Activated naive CD4-positive, alpha-beta T cell treated with anti-CD3 and anti-CD28 coated beads, Interleukin-2, amount 50 U/mL, for 16 hours (primary cell): ENCODE measurements at regions not wholly inside any gene's neighbourhood (a gene's known extent, or its start where the extent isn't known, plus 50 kb on each side); places are given as distances from the start of the nearest gene placed in this dataset.
A peak's percentile ranks its signal among the peaks of the same experiment; 100 is the strongest.
"Not testable (repeated sequence)": the region's sequence is repeated elsewhere in the genome, so short reads cannot be mapped to it uniquely, and the experiment has no call there.

Source experiments
- DNase-seq: peaks from one replicate; pipeline ENCODE4 v3.0.0-alpha.2; 2020

DNA sequence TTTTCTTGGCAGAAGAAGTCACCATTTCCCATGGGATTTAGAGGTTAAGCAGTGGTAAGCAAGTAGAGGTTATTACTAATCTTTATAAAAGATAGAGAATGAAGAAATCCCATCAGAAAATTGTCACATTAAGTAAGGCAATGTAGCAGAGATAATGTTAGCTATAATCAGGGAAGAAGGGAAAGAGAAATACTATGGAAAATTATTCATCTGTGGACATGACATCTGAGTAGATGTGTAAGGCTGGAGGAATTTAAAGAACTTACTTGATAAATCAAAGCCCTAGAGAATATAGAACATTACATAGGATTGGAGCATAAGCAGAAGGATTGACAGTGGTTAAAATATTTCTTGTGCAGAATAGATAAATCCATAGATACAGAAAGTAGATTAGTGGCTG is 553.1 kb upstream of the CBLB start:
- no peak for DNase-seq

DNA sequence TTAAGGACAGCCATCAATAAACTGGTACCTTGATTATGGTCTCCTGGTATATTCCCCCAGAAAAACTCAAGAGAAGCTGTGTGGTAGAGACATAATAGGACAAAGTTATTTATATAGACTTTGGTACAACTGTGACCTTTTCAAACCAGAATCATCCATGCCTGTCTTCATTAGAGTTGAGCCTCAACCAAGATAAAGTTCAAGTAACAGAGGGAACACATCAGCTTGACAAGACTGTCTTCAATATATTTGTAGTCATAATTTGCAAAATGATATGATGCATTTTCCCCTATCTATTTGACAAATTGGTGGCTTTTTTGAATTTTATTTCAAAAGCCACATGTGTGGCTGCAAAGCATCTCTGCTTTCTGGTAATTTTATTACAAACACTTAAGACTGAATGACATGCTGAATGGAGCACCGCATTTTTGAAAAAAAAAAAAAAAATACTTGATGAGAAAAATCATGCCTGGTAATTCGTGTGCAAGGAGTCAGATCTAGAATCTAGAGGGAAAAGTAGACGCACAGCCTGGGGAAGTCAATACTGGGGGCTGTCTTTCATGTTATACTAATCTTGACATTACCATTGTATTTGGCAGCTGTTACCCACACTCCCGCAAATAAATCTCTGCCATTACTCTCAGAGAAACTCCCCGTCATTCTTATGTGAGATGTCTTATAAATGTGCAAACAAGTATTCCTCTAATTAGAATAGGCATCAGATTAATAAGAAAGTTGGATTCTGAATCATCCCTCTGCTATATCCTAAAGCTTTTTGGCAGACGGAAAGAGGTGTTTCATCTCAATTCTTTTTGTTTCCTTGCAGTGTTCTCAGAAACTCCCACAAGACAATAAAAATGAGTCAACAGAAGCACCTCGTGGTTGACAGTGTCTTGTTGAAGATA is 554.8 kb upstream of the CBLB start:
- DNase-seq: peak; percentile 16

DNA sequence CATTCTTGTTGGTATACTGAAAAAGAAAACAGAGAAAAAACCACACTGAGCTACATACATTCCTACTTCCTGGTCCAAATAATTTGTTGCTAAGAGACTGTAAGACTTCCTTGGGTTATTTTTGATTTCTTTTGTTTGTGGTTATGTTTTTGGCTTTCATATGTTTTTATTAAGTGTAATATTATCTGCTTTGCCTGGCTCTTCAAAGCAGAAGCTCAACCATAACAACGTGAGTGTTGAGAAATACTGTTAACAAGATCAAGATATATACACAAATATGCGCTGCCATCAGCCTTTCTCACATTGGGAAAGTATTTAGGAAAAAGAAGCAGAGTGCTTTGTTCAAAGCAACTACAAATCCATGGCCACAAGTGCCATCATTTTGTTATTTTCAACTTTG is 556.2 kb upstream of the CBLB start:
- DNase-seq: no peak

DNA sequence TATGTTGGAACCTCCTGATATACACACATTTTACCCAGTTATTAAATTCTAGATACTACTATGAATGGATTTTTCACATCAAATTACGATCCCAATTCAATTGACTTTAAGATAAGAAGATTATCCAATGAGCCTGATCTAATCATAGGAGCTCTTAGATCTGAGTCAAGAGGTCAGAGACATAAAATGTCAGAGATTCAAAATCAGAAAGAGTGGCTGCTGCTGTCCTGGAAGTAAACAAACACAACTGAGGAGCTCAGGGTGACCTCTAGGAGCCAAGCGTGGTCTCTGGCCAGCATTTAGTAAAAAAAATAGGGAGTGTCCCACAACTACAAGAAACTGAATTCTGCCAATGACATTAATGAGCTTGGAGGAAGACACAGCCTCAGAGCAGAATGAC is 557.1 kb upstream of the CBLB start:
- no peak for DNase-seq

DNA sequence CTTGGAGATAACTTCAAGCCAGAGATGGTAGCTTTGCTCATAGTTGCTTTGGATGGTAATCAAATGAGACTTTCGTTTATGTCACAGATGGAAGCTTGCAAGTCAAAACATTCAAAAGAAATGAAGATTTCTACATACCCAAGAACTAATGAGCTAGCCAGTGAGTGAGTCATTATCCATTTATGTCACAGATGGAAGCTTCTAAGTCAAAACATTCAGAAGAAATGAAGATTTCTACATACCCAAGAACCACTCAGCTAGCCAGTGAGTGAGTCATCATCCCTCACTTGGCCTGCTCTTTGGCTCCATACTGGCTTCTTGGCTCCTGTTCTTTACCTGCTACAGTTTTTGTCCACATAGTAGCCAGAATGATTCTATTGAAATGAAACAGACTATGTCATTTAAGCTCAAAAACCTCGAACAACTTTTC is 559.8 kb upstream of the CBLB start:
- DNase-seq: peak; percentile 25

DNA sequence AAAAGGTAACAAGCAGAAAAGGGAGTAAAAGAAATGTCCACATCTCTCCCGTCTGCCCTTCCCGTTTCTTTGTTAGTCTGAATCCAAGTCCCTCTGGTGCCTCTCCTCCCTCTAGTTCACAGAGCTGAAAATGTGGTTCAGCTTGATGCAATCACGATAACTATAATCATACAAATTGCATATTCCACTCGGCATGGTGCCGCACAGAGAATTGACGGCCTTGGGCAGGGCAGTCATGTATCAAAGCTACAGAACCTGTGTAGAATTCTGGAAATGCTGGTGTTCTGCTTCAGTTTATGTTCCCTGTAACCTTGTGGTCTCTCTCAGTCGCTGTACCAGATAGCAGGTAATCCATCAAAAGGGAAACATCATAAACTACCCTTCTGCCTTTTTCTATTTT is 562.9 kb upstream of the CBLB start:
- no peak for DNase-seq

DNA sequence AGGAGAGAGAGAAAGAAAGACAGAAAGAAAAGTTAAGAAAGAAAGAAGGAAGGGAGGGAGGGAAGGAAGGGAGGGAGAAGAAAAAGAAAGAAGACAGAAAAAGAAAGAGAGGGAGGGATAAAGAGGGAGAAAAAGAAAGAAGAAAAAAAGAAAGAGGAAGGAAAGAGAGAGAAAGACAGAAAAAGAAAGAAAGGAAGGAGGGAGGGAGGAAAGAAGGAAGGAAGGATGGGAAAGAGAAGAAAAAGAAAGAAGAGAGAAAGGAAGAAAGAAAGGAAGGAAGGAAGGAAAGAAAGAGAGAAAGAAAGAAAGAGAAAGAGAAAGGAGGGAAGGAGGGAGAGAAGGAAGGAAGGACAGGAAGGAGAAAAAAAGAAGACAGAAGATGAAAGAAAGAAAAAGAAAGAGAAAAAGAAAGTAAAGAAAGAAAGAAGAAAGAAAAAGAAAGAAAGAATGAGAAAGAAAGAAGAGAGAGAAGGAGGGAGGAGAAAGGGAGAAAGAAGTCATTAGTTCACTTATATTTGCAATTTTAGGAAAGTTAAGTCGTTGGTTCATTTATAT is 567.2 kb upstream of the CBLB start:
- DNase-seq: no peak

DNA sequence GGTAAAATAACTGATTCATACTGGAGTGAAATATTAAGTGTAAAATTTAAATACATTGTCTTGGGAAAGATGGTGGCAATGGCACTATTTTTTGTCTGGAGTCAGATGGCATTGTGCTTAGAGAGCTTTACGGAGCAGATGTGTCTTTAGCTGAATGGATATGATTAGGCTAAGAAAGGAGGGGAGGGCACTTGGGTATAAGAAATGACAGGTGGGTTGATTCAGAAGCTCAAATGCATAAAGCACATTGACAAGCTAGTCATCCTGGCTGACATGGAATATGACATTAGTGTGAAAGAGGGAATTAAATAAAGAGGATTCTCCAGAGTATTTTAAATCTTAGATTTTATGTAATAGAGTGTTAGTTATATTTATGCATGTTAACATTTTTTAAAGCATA is 570.1 kb upstream of the CBLB start:
- DNase-seq: no peak

DNA sequence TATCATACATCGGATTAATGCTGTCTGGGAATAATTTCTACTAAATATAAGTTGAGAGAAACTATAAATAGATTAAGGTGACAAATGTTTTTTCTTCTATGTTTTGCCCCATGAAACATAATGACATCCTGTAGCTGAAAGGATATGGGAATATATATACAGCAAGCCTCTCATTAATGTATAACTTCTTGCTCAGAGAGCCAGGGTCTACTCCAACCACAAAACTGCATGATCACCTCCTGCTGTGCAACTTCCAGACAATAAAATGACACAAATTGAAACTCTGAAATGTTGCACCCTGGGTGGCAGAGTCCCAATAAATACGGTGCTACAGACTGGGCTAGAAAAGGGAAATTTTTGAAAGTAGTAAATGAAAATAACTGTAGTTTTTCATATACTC is 571.9 kb upstream of the CBLB start:
- no peak for DNase-seq

DNA sequence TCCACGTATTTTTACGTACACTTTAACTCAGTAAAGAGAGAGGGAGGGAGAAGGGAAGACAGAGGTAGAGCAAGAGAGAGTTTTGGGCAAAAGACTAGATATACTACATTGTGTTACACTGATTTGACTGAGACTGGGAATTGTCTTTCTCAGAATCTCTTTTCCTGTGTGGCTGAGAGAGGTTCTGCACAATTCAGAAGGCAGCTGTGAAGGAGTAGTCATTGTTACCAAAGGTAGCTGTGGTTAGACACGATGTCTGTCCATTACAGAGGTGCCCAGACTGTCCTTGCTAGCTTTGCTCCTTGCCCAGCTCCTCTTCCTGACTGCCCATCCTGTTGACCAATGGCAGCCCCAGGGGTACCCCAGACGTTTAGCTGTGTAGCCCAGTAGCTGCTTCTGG is 577.5 kb upstream of the CBLB start:
- no peak for DNase-seq

DNA sequence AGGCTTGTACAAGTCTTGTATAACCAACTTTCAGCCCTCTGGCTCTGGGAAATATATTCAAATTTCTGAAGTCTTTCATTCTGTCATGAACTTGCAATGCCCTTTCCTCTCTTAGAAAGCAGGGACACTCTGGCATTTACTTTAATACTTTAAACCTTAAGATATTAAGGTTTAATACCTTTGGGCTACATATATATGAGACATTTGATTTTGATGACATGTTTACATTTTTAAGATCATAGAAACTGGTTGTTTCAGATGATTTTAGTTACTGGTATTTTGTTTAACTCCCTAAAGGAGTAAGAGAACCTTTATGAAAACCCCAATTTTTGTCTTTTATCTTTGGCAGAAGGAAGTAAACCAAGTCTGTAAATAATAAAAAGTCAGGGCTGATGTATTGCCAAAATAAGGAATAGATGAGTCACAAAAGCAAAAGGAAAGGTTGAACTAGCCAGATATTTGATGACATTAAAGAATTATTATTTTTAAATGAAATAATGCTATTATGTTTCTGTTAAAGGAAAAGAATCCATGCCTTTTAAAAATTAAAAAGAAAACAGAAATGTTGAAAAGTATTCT is 579.0 kb upstream of the CBLB start:
- DNase-seq: no peak

DNA sequence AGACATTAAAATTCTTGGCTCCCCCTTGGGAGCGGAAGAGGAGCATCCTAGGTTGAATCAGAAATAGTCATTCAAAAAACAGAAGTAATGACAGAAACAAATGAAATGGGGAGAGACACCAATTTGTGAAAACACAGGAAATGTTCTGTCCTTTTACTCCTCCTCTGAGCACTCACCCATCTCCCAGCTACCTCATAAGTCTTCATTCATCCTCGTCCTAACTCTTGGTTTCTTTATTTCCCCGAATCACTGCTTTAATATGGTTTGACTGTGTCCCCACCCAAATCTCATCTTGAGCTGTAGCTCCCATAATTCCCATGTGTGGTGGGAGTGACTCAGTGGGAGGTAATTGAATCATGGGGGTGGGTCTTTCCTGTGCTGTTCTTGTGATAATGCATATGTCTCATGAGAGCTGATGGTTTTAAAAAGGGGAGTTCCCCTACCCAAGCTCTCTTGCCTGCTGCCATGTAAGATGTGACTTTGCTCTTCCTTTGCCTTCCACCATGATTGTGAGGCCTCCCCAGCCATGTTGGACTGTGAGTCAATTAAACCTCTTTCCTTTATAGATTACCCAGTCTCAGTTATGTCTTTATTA is 579.7 kb upstream of the CBLB start:
- not testable (repeated sequence) for DNase-seq

DNA sequence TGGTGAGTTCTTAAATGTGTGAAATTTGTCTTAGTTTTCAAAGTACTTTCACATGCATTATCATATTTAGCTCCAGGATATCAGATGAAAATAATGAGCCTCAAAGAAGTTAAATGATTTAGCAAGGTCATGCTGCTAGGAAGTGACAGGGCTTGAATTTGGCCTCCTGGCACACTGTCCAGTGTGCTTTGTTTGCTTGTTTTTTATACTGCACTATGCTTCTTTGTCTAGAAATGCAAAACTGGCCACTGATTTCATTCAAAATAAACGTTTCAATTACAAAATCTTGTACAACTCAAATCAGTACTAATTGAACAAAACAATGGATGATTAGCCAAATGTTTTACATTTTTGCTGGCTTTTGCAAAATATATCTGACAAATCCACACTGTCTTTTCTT is 583.3 kb upstream of the CBLB start:
- DNase-seq: no peak

DNA sequence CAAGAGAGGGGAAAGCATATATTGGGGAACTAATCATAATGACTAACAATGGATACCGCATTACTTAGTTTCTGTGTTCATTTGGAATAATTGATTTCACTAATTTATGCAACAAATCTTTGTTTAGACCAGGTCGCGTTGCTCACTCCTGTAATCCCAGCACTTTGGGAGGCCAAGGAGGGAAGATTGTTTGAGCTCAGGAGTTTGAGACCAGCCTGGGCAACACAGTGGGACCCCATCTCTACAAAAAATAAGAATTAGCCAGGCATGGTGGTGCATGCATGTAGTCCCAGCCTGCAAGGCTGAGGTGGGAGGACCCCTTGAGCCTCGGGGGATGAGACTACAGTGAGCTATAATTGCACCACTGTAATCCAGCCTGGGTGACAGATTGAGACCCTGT is 585.7 kb upstream of the CBLB start:
- no peak for DNase-seq

DNA sequence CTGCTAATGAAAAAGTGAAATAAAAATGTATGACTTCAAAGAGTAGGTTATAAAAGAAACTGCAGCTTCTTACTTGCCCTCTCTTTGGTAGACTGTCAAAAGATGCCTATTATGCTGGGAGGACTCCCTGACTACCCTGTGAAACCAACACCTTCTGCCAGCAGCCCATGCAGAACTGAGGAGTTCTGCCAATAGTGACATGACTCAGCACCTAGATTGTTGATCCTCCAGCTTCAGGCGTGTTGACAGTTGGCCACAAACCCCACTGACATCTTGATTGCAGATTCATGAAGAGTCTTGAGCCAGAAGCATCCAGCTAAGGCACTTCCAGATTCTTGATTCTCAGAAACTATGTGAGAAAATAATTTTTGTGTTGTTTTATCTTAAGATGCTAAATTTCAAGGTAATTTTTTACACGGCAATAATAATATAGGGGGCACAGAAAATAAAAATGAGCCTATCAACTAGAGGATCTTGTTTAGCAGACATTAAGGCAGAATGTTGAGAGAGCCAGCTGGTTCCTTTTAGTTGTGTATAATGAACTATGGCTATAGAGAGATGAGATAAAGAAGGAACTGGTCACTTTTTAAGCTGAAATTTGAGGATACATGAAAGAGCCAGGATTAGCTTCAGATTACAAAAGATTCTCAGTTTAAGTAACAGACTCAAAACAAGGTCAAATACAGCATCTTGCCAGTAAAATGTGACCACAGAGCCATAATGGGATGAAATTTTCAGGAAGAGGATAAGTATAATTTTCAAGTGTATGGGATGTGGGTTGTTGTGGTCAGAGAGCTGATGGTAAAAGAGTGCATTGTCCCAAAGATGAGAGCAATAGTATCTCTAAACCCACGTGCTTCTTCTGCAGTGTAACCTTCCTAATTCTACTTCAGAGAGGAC is 588.7 kb upstream of the CBLB start:
- DNase-seq: no peak

DNA sequence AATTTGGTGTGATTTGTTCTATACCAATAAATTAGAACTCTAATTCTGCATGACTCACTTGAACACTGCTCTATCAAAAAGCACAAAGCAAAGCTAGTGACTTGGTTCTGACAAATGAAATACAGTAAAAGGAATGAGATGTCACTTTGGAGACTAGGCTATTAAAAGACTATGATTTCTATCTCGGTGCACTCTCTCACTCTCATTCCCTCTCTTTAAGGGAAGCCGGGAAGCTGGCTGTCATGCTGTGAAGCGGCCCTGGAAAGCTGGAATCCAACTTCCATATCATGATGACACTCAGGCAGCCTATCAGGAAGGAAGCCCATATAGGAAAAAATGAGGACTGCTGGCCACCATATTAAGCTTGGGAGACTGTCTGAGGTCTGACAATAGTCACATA is 590.1 kb upstream of the CBLB start:
- no peak for DNase-seq

DNA sequence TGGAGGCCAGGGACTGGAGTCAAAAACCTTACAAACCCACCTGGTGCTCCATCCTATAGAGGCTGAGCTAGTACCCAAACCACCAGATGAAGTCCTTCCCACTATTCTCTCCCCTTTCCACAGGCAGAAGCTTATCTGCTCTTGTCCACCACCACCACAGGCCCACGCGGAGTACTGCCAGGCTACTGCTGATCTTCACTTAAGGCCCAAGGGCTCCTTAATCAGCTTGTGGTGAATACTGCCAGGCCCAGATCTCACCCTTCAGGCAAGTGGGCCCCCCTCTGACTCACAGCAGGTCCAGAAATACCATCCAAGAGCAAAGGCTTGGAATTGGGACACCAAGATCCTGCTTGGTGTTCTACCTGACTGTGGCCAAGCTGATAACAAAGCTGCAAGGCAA is 598.1 kb upstream of the CBLB start:
- no peak for DNase-seq

DNA sequence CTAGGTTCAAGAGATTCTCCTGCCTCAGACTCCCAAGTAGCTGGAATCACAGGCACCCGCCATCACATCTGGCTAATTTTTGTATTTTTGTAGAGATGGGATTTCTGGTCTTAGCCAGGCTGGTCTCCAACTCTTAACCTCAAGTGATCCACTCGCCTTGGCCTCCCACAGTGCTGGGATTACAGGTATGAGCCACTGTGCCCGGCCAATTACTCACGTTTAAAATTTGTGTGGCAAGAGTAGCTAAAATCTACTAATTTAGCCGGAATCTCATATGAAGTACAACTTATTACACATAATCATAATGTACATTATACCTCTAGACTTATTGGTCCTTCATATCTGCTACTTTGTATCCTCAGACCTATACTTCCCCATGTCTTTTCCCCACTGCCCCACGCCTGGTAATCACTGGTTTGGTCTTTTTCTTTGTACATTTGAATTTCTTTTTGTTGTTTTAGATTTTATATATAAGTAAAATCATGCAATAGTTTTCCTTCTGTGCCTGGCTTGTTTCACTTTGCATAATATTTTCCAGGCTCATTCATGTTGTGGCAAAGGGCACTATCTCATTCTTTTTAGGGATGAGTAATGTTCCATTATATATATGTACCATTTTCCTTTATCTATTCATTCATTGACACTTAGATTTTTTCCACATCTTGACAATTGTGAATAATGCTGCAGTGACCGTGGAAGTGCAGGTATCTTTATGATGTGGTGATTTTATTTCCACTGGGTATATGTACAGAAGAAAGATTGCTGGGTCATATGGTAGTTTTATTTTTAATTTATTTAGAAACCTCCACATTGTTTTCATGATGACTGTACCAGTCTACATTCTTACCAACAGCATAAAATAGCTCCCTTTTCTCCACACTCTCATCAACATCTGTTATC is 605.0 kb upstream of the CBLB start:
- DNase-seq: peak; percentile 27

DNA sequence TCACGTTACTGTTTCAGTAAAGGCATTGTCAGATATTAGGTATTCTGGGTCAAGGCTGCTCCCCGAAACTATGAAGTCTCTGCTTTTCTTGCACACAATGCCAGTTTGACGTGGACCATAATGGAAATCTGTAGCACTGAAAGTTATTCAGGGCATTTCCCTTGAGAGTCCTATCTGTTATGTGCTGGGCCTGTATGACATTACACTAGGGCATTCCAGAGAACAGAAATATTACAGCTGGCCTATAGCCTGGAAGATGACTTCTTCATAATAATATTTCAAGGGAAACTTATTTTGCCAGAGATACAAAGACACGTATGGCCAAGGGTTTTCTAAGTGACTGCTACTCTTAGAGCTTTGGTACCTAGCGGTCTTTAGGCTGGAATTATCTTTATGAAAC is 613.6 kb upstream of the CBLB start:
- no peak for DNase-seq

DNA sequence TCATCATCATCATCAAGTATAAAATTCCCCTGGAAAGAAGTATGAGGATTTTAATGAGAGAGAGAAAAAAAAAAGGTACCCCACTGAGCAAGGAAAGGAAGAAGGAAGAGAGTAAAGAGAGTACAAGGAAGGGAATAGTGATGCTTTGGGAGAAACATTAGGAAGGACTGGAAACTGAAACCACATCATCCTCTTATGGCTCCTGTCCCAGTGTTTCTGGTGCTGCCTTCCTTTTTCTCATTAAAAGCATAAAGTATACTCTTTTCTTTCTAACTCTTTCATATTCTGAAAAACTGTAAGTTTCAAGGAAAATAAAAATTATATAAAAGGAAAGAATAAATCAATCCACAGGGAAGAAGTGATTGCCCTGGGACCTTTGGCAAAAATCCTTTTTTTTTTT is 616.4 kb upstream of the CBLB start:
- no peak for DNase-seq

DNA sequence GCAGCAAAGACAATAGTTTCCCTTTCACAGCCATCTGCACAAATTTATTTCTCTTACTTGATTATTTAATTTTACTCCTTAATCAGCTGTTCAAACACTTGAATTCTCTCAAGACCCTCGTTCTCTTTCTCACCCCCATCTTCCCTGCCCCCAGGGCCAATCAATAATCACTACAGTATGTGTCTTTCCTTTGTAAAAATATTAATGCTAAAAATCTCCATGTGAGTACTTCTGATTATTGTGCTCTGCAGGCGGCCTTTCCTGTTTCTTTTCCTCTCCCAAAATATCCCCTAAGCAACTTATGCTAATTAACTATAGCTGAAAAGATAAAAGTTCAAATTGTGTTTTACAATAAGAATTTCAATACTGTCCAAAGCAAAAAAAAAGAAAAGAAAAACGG is 617.0 kb upstream of the CBLB start:
- DNase-seq: no peak
